ENCODE measurements at regions not wholly inside any gene's neighbourhood (a gene's known extent, or its start where the extent isn't known, plus 50 kb on each side); places are given as distances from the start of the nearest gene placed in this dataset.

DNA sequence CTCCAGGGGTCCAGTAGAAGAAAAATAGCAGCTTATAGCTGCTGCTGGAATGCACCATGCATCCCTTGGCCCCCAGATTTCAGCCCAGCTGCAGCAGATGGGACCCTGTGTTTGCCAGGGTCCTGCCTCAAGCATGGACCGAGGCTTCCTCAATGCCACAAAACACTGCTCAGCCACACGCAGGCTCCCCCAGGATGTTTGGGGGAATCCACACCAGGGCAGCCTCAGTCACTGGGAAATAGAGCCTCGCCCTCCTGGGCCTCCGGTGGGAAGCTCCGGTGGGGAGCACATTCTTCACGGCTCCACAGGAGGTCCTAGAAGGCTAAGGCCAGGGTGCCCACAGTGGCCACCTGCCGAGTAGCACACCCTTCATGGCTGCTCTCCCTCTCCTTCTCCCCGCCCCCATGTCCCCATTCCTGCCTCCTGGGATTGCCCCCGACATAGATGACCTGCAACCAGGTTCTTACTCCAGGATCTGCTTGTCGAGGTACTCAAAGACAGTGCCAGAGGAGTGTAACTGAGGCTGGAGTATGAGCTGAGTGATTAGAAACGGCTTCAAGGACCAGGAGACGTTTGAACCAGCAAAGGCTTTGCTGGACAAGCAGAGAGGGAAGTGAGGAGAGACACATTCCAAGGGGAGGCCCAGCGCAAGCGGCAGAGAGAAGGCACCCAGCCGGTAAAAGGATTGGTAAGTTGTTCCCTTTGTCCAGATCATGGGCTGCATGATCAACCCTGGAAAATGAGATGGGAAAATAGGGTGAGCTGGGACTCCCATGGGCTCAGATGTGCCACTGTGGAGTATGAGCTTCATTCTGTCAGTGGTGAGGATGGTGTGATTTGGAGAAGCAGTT lies 110.7 kb upstream of the UQCRFS1 start:
- DNase-seq (ENCODE audit: low spot score) = no peak

DNA sequence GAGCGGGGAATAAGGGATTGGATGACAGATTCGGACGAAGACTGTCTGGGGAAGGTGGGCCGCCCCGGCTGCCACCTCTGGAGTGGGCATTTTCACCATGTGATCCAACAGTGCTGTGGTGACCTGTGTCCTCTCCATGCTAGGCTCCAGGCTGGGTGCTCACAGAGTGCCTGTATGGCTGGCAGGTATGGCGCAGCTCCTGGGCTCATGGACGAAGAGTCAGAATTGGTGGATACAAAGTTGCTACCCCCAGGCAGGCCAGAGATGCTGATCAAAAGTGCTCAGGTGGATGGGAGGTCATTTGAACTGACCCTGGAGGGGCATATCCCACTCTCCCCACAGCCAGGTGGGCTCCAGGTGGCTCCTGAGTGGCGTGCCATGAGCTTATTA lies 111.3 kb upstream of the UQCRFS1 start:
- no peak for DNase-seq (ENCODE audit: low spot score)

DNA sequence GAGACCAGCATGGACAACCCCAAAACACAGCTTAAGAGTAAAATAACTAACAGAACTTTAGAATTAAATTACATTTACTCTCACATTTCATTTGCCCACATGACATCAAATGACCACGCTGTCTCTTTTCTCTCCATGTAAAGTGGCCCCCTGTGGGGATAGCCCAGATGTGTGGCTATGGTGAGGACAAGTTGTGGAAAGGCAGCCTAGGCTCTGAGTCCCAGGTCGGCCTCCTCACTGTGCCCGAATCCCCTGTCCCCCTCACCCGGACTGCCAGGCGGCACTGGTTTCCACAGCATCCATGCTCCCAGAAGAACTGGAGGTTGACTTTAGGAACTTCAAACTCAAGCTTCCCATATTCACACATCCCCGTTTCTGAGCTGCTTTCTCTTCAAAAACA lies 111.8 kb upstream of the UQCRFS1 start:
- no peak for DNase-seq (ENCODE audit: low spot score)

DNA sequence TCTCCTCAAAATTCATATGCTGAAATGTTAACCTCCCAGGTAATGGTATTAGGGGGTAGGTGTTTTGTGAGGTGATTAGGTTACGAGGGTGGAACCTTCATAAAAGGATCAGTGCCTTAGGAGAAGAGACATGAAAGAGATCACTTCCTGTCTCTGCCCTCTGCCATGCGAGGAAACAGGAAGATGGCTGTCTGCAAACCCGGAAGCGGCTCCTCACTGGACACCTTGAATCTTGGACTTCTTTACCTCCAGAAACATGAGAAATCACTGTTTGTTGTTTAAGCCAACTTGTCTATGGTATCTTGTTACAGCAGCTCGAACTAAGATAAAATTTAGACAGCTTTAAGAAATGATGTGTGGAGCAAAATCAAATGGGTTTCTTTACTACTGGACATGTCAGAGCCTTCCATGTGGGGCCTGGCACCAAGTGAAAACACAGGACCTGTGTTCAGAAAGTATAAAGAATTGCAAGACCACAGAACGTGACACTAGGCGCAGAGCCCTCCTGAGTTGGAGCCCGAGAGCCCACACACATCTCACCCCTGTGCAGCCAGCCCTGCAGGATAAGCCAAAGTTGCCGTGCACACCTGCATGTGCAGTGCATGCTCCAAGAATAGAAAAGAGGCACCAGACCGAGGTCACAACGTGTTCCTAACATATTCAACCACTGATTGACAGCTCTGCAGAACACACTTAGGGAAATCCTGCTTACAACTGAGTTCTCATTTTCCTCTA lies 112.5 kb upstream of the UQCRFS1 start:
- no peak for DNase-seq (ENCODE audit: low spot score)

DNA sequence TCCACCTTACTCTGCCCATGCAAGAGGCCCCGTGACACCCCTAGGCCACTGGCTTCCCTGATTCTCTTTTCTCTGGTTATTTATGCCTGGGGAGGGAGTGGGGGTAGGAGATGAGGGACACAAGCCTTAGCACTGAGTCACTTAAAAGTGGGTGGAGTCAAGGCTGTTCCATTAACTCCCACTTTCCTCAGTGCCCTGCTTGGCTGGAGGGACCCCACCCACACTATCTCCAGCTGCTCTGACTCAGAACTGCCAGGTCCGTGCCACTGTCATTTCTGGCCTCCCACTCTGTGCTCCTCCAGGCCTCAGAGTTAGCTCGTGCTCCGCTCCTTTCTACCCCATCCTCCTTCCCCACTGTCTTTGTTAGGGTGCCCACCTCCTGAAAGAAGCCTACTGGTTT lies 113.4 kb upstream of the UQCRFS1 start:
- DNase-seq (ENCODE audit: low spot score) = no peak

DNA sequence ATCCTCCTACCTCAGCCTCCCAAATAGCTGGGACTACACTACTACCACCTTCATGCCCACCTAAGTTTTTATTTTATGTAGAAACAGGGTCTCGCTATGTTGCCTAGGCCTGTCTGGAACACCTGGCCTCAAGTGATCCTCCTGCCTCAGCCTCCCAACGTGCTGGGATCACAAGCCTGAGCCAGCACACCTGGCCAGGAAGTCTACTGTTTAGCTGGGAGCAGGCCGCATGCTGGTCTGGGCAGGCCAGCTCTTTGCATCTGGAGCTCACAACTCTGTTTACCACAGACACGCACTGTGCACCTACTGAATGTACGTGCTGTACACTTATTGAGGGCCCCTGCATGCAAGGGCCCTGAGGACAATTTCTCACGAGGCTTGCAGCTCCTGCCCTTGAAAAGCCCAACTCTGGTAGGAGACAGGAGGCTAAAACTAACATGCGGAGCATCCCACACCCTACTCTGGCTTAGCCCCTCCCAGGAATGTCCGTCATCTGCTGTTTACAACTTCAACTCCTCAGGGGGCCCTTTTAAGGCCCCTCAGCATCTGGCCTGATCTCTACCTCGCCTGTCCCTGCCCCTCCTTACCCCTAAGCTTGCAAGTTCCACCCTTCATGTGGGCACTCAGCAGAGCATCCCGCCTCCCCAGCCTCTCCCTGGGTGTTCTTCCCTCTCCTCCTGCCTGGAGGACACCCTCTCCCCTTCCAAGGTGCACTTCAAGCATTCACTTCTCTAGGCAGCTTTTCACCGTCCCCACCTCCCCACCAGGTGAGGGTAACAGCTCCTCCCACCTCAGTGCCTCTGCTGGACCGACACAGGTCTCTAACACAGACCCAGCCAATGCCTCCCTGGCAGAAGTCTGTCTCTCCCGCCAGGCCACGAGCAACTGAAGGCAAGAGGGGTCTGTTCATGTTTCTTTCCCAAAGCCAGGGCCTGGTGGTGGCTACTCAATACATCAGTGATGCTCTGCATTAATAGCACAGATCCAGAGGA lies 114.2 kb upstream of the UQCRFS1 start:
- no peak for DNase-seq (ENCODE audit: low spot score)

DNA sequence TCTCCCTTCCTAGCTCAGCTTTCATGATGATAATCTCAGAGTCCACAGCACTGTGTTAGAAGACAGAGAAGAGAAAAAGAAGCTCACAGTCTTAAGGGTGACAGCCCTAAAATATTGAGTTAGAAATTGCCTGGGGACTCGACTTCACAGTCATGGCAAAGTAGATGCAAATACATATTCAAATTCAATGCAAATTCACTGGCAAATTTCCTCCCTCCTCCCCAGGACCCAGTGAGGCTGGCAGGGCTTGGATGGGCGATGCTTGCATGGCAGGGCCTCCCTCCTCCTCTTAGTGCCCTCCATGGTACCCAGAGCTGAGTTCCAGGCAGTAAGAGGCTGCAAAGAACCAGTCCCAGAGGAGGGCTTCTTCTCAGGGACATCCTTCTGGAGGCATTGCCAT lies 115.6 kb upstream of the UQCRFS1 start:
- DNase-seq (ENCODE audit: low spot score) = no peak

DNA sequence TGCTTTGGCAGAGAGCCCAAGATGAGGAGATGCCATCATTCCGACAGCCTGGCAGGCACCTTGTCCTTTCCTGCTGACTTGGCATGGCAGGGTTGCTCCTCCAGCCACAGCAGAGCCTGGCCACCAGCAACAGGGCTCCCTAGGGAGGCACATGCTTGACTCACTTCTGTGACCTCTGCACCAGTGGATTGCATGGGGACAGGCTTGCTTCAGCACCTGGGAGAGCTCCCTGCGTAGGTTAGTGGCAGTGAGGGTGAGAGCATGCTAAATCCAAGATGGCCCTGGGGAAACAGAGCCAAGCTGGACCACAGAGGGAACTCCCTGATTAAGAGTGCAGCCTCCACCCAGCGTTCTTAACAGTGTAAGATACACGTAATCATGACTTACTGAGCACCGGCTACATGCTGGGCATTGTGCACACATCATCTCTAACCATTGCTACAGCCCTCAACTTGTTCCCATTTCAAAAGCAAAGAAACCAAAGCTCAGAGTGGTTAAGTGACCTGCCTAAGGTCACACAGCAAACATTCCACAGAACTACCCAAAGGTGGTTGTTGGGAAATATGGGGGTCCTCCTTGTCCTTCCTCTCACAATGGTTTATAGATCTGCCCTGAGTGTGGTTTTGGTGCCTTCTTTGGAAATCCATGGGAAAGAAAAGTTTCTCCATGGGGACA lies 116.6 kb upstream of the UQCRFS1 start:
- peak; percentile 29 for DNase-seq (ENCODE audit: low spot score)

DNA sequence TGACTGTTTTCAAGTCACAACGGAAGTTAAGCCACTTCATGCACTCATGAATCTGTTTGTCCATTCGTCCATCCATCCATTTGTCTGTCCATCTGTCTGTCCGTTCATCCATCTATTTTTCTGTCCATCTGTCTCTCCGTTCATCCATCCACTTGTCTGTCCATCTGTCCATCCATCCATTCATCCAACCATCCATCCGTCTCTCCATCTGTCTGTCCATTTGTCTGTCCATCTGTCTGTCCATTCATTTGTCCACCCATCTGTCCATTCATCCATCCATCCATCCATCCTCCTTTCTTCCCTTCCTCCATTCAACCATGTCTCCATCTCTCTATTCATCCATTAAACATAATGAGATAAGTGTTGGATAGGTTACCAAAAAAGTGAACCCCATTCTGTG lies 123.5 kb upstream of the UQCRFS1 start:
- DNase-seq (ENCODE audit: low spot score) = no peak

DNA sequence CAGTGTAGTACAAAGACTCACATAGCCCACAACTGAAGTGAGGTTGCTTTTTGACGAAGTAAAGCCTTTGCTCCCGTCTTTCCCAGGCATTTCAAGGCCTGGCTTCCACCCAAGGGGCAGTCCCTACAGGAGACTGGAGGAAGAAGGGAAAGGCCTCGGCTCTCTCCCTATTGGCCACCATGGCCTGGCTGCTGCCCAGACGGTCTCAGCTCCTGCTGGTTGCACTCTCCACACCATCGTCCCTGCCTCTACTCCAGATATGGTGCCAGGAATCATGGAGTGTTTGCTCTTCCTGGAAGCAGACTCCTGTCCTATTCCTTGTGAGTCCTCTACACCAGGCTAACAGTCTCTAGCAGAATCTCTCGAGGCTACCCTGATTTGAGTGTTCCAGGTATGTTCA lies 124.1 kb upstream of the UQCRFS1 start:
- DNase-seq (ENCODE audit: low spot score) = no peak

DNA sequence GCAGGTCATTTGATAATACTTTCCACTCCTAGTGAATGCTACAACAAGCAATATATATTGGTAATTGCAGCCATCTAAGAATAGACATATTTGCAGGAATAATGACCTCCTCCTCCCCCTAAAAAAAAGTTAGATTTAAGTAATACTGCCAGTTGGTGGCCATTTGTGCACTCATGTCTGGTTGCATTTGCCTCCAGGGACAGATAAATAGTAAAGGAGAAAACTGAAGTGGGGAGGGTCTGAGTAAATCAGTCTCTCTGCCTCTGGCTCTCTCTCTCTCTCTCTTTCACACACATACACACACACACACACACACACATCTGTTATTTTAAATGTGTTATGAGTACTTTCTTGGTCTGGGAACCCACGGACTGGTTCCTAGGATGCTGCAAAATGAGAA lies 125.5 kb upstream of the UQCRFS1 start:
- DNase-seq (ENCODE audit: low spot score) = no peak

DNA sequence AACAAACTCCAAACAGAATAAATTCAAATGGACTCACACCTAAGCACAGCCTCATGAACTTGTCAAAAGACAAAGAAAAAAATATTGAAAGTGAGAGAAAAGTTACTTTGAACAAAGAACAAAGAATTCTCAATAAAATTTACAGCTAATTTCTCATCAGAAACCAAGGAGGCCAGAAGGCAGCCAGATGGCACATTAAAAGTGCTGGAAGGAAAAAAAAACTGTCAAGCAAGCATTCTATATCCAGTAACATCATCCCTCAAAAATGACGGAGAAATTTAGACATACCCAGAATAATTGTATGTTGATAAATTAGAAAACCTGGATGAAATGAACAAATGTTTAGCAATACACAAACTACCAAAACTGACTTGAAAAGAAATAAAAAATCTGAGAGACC lies 129.8 kb upstream of the UQCRFS1 start:
- no peak for DNase-seq (ENCODE audit: low spot score)

DNA sequence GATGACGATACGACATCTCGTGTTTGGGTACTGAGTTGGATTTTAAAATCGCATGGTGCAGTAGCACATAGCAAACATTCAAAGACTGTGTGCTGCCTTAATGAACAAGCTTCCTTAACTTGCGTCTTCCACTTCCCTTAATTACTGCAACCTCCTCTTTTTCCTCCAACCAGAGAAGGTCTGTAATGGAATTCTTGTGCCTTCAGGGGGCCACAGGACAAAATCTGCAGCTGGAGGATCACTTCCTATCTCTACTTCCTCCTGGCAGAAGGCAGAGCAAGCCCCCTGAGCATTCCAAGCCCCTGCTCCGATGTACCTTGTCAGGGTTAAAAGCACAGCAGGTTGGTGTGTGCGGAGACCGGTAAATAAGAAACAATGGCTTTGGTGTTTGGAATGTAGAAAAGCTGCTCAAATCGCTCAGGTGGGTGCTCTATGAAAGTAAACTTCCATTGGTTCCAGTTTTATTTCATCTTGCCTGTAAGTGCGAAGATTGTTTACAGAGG lies 151.3 kb upstream of the UQCRFS1 start:
- DNase-seq (ENCODE audit: low spot score) = no peak

DNA sequence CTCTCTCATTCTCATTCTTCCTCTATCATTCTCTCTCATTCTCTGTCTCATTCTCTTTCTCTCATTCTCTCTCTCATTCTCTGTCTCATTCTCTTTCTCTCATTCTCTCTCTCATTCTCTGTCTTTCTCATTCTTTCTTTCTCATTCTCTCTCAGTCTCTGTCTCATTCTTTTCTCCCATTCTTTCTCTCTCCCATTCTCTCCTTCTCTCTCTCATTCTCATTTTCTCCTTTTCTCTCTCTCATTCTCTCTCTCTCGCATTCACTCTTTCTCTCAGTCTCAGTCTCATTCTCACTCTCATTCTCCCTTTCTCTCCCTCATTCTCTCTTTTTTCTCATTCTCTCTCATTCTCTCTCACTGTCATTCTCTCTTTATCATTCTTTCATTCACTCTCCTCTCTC lies 152.0 kb upstream of the UQCRFS1 start:
- DNase-seq (ENCODE audit: low spot score) = no peak

DNA sequence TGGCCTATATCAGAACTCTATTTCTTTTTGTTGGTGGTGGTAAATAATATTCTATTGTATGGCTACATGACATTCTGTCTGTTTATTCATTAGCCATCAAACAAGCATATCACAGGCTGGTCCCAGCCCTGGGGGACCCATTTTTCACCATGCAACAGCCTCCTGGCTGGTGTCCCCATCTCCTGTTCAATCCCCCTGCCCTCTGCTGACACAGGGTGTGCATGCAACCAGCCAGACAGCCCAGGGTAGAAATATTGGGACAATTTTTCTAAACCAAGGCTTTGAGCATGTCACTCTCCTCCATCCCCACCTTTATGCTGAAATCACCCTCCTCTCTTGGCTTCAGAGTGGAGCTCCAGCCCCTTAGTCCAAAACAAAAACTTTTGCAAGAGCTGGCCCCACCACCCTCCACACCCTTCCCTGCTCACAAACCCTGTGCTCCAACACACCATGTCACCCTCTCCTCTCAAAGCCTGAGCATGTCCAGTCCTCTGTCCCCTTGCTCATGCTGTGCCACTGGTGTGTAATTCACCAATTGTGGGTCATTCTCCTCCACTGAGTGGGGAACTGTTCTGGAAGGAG lies 153.0 kb upstream of the UQCRFS1 start:
- no peak for DNase-seq (ENCODE audit: low spot score)

DNA sequence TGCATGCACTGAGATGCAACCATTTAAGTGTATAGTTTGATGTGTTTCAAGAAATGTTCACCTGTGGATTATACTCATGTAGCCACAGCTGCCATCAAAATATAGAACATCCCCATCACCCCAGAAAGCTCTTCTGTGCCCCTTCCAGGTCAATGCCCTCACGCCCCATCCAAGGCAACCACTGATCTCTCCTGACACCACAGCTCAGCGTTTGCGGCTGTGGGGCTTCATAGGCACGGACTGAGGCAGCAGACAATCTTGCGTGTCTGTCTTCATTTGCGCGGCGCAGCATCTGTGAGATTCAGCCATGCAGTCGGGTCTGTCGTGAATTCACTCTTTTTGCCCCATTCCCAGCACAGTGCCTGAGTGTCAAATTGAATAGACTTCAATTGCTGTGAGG lies 153.8 kb upstream of the UQCRFS1 start:
- DNase-seq (ENCODE audit: low spot score) = no peak

DNA sequence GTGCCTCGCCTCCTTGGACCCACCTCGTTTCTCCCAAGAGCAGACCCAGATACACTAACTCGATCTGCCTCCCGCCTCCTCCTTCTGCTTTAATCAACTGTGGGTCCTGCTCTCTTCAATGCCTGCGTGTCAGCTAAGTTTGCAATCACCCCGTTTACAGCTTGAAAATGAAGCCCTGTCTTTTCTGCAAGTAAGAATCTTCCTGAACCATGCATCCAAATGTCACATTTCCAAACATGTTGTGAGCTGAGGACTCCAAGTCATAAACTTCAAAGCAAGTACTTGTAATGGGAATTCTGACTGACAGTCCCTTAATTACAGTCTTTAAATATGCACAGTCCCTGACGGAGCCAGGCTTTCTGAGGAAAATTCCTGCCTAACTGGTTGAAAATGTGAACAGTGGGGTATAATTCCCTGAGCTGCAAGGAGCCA lies 154.9 kb upstream of the UQCRFS1 start:
- no peak for DNase-seq (ENCODE audit: low spot score)

DNA sequence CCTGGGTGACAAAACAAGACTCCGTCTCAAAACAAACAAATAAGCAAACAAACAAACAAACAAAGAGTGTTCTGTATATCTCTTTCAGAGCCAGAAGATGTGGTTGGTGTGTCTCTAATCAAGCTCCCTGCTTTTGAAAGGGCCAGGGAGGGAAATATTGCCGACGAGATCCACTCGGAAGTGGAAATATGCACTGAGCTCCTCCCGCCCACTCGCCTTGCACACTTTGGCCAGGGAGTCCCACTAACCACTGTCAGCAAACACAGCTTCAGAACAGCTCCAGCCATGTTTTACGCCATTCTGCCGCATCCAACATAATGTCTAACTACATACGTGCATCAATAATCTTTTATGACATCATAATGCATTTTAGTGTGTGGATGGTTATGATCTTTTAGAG lies 155.5 kb upstream of the VSTM2B start:
- no peak for DNase-seq (ENCODE audit: low spot score)

DNA sequence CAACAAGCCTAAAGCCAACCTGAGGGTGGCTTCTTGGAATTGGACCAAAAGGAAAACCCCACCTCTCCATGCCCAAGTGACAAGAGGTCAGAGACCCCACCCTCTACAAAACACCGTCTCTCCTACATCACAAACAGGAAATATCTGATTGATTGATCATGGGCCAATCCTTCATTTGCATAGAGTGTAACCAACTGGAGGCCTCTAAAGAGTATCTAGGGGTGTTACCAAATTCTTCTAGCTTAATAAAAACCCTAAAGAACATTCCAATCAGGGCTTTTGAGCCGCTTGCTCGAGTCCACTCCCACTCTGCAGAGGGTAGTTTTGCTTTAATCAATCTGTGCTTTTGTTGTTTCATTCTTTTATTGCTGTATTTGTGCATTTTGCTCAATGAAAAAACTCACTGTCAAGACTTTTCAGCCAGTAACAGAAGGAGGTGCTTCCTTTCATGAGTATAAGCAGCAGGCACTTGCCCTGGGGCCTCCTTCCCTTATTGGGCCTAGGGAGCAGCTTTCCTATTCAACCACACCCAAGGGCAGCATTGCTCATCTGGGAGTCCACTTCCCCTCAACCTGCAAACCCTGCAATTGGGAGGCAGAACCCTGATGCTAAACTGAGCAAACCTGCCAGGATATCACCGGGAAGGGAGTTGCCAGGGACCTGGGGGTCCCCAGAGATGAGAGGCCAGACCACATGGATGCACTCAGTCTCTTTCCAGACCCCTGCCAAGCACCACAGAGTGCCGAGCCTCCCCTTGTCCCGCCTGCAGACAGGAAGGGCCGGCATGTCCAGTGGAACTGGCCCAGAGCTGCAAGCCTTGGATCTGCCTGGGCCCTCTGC lies 154.3 kb upstream of the VSTM2B start:
- no peak for DNase-seq (ENCODE audit: low spot score)

DNA sequence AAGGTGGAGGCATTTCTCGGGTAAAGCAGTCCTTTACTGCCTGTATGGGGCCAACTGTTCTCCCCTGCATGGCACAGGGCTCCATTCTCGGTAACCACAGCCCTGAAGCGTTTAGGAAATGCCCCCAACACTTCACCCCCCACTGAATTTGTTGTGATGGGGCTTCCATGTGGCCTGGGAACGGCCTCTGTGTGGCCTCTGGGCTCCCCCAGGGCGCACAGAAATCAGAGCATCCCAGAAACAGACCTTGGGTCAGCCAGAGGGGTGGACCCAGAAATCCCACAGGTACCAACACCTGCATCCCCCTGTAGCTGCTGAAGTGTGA lies 153.7 kb upstream of the VSTM2B start:
- DNase-seq (ENCODE audit: low spot score) = no peak

DNA sequence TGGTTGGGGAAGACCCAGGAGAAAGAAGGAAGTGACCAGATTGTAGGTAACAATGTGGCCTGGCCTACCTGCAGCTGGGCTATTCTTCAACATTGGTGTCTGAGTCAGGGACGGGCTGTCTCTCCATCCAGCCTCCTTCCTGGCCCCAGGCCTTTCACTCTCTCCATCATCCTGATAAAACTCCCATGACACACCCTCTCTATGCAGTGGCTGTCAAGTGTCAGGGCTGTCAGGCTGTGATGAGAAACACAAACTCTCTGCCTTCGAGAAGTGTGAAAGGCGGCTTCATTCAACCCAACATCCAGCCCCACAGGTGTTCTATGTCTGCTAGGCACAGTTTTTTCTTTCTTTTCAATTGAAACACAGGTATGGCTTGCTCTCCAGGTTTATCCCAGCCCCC lies 153.3 kb upstream of the VSTM2B start:
- no peak for DNase-seq (ENCODE audit: low spot score)
